ENCODE measurements at regions not wholly inside any gene's neighbourhood (a gene's known extent, or its start where the extent isn't known, plus 50 kb on each side); places are given as distances from the start of the nearest gene placed in this dataset.
"Not testable (repeated sequence)": the region's sequence is repeated elsewhere in the genome, so short reads cannot be mapped to it uniquely, and the experiment has no call there.

GRCh38 chr6:84353459-84354423, 126.3 kb upstream of the CEP162 start:
- no peak for DNase-seq (ENCODE audit: low spot score)

GRCh38 chr6:84350397-84350796, 123.0 kb upstream of the CEP162 start:
- DNase-seq (ENCODE audit: low spot score): no peak

- DNase-seq (ENCODE audit: low spot score): no peak
These were observed 122.1 kb upstream of the CEP162 start for GRCh38 chr6:84349542-84349941.

GRCh38 chr6:84348801-84349200, 121.4 kb upstream of the CEP162 start:
- no peak for DNase-seq (ENCODE audit: low spot score)

GRCh38 chr6:84346372-84346771, 118.9 kb upstream of the CEP162 start:
- no peak for DNase-seq (ENCODE audit: low spot score)

GRCh38 chr6:84344005-84344404, 116.6 kb upstream of the CEP162 start:
- no peak for DNase-seq (ENCODE audit: low spot score)

GRCh38 chr6:84340422-84340821, 113.0 kb upstream of the CEP162 start:
- no peak for DNase-seq (ENCODE audit: low spot score)

GRCh38 chr6:84333842-84334241, 106.4 kb upstream of the CEP162 start:
- no peak for DNase-seq (ENCODE audit: low spot score)

GRCh38 chr6:84332139-84333034, 104.9 kb upstream of the CEP162 start:
- DNase-seq (ENCODE audit: low spot score): no peak

GRCh38 chr6:84330325-84330724, 102.9 kb upstream of the CEP162 start:
- no peak for DNase-seq (ENCODE audit: low spot score)

- DNase-seq (ENCODE audit: low spot score): no peak
These were observed 102.1 kb upstream of the CEP162 start for GRCh38 chr6:84329516-84329915.

- no peak for DNase-seq (ENCODE audit: low spot score)
These were observed 101.6 kb upstream of the CEP162 start for GRCh38 chr6:84329077-84329476.

GRCh38 chr6:84317463-84317862, 90.0 kb upstream of the CEP162 start:
- no peak for DNase-seq (ENCODE audit: low spot score)

GRCh38 chr6:84314377-84314898, 87.0 kb upstream of the CEP162 start:
- no peak for DNase-seq (ENCODE audit: low spot score)

- no peak for DNase-seq (ENCODE audit: low spot score)
These were observed 81.9 kb upstream of the CEP162 start for GRCh38 chr6:84309336-84309735.

- no peak for DNase-seq (ENCODE audit: low spot score)
These were observed 77.4 kb upstream of the CEP162 start for GRCh38 chr6:84304881-84305280.

GRCh38 chr6:84291033-84291432, 63.6 kb upstream of the CEP162 start:
- not testable (repeated sequence) for DNase-seq (ENCODE audit: low spot score)

- DNase-seq (ENCODE audit: low spot score): no peak
These were observed 57.1 kb upstream of the CEP162 start for GRCh38 chr6:84284428-84285049.

- no peak for DNase-seq (ENCODE audit: low spot score)
These were observed 55.1 kb upstream of the CEP162 start for GRCh38 chr6:84282550-84282949.

- DNase-seq (ENCODE audit: low spot score): no peak
These were observed 53.2 kb upstream of the CEP162 start for GRCh38 chr6:84280639-84281038.

- DNase-seq (ENCODE audit: low spot score): no peak
These were observed 52.6 kb upstream of the CEP162 start for GRCh38 chr6:84280030-84280429.
